SU-DHL-6 (cell line): ENCODE measurements at regions not wholly inside any gene's neighbourhood (a gene's known extent, or its start where the extent isn't known, plus 50 kb on each side); places are given as distances from the start of the nearest gene placed in this dataset.

Experiments used
- H2AFZ ChIP-seq: fragments of 200-600 bp; sonication (generic); 2 replicates; pipeline ENCODE4 v1.6.1; 2014; ENCODE audit warnings: low read depth, mild to moderate bottlenecking, moderate library complexity, mixed read lengths, antibody characterized with exemption, low read length; ENCODE audit not compliant: severe bottlenecking
- H3F3A ChIP-seq: fragments of 200-600 bp; shearing (Covaris generic); 2 replicates; pipeline ENCODE4 v1.6.0; 2016; ENCODE audit warnings: antibody characterized with exemption, mild to moderate bottlenecking; ENCODE audit not compliant: insufficient read depth
- H3K27ac ChIP-seq: fragments of 200-600 bp; sonication (generic); 2 replicates; pipeline ENCODE4 v1.5.1; 2016; ENCODE audit warnings: low read depth, mild to moderate bottlenecking, low read length, moderate library complexity, mixed read lengths
- H3K27me3 ChIP-seq: fragments of 200-600 bp; sonication (generic), shearing (Covaris generic); 2 replicates; pipeline ENCODE4 v1.6.0; 2014; ENCODE audit warnings: mild to moderate bottlenecking, low read length
- H3K36me3 ChIP-seq: fragments of 200-600 bp; sonication (generic); 2 replicates; pipeline ENCODE4 v1.6.1; 2014; ENCODE audit warnings: mild to moderate bottlenecking, low read length, mixed read lengths
- H3K4me2 ChIP-seq: fragments of 300-600, 200-600 bp; shearing (Covaris generic), sonication (generic); 2 replicates; pipeline ENCODE4 v1.6.0; 2014; ENCODE audit warnings: low read length, low read depth, mild to moderate bottlenecking; ENCODE audit not compliant: poor library complexity, severe bottlenecking
- H3K4me3 ChIP-seq: fragments of 200-600 bp; sonication (generic); 2 replicates; pipeline ENCODE4 v1.5.1; 2014; ENCODE audit warnings: antibody characterized with exemption, low read length, mild to moderate bottlenecking, mixed read lengths; ENCODE audit not compliant: insufficient read depth, poor library complexity, severe bottlenecking
- H3K79me2 ChIP-seq: fragments of 200-600 bp; sonication (generic); 2 replicates; pipeline ENCODE4 v1.6.1; 2014; ENCODE audit warnings: mild to moderate bottlenecking, low read length, moderate library complexity; ENCODE audit not compliant: insufficient read depth
- H3K9ac ChIP-seq: fragments of 200-600 bp; sonication (generic); 2 replicates; pipeline ENCODE4 v1.7.0; 2014; ENCODE audit warnings: mild to moderate bottlenecking, low read length
- H3K9me2 ChIP-seq: fragments of 200-600 bp; sonication (generic); replicated peaks from 2 replicates; pipeline ENCODE4 v1.6.1; 2014; ENCODE audit warnings: low read length; ENCODE audit not compliant: insufficient read depth
- H3K9me3 ChIP-seq: fragments of 200-600 bp; sonication (generic); 2 replicates; pipeline ENCODE4 v1.6.1; 2014; ENCODE audit warnings: low read length, mixed read lengths; ENCODE audit not compliant: insufficient read depth
- H4K20me1 ChIP-seq: fragments of 200-600 bp; sonication (generic); 2 replicates; pipeline ENCODE4 v1.6.1; 2014; ENCODE audit warnings: low read depth, mild to moderate bottlenecking, antibody characterized with exemption, low read length, moderate library complexity, mixed read lengths
- CTCF ChIP-seq: fragments of 200-600 bp; sonication (generic); IDR thresholded peaks from one replicate; pipeline ENCODE4 v1.5.1; 2017; ENCODE audit warnings: antibody characterized with exemption, mild to moderate bottlenecking, low read length, moderate library complexity; ENCODE audit not compliant: insufficient read depth, poor library complexity, severe bottlenecking
- EZH2phosphoT487 ChIP-seq: fragments of 200-600 bp; sonication (generic), shearing (Covaris generic); conservative IDR thresholded peaks from 2 replicates; pipeline ENCODE4 v1.6.1; 2018; ENCODE audit warnings: mild to moderate bottlenecking, antibody characterized with exemption, low read length, moderate library complexity, mixed read lengths

GRCh38 chr12:46462641-46463355, 90.2 kb upstream of the SLC38A2 start:
- no peaks in the 10 kb centered on the region for H4K20me1 ChIP-seq

DNA sequence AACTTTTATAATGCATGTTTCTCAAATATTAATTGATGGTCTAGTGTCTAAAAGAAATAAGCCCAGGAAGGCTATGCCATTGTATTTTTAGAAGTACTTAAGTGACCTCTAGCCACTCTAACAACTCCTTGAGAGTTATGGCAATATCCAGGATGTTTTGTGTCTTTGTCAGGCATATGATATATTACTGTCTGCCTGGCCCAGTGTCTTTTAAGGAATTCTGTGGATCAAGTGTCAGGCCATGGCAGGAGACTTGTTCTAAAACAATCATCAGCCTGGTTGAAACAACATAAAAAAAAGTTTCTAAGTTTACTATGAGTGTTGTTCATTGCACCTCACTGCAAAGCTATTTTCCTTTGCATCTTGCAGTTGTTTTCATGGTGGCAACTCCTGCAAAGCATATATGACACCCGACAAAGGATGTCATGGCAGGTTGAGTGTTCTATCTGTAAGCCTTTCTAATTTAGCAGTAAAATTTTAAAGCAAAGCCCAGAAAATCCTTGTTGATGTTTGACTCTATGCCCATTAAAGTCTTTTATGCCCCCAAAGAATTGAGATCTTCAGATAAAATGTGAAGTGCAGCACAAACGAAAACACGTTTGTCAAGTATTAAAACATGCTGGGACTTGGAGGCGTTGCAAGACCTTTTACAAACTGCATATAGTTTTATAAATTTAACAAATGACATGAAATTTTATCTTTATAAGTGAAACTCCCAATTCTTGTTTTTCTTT, 89.5 kb upstream of the SLC38A2 start:
- H3K9ac ChIP-seq = no peak overlapping the region
- TF ChIP-seq EZH2phosphoT487 (no peak), CTCF (no peak)
- no peaks in the 10 kb centered on the region for H3K79me2 ChIP-seq
- no peaks in the 10 kb centered on the region for H3K27me3 ChIP-seq
- no peaks in the 10 kb centered on the region for H3K9me3 ChIP-seq
- no peaks in the 10 kb centered on the region for H3F3A ChIP-seq
- H4K20me1 ChIP-seq = no peaks in the 10 kb centered on the region
- H3K4me3 ChIP-seq = no peak overlapping the region
- H2AFZ ChIP-seq = no peak overlapping the region
- no peaks in the 10 kb centered on the region for H3K9me2 ChIP-seq
- no peak overlapping the region for H3K4me2 ChIP-seq
- H3K36me3 ChIP-seq = no peaks in the 10 kb centered on the region
- no peak overlapping the region for H3K27ac ChIP-seq

More at GRCh38 chr12:46462641-46463355, 90.2 kb upstream of the SLC38A2 start:
- H2AFZ ChIP-seq = no peak overlapping the region
- no peaks in the 10 kb centered on the region for H3F3A ChIP-seq
- H3K79me2 ChIP-seq = no peaks in the 10 kb centered on the region
- H3K27ac ChIP-seq = no peak overlapping the region
- no peaks in the 10 kb centered on the region for H3K36me3 ChIP-seq
- H3K4me3 ChIP-seq = no peak overlapping the region
- no peaks in the 10 kb centered on the region for H3K9me3 ChIP-seq
- H3K4me2 ChIP-seq = no peak overlapping the region
- H3K9me2 ChIP-seq = no peaks in the 10 kb centered on the region
- H3K27me3 ChIP-seq = no peaks in the 10 kb centered on the region
- H3K9ac ChIP-seq = no peak overlapping the region
- TF ChIP-seq EZH2phosphoT487 = no peak
- TF ChIP-seq CTCF = no peak

DNA sequence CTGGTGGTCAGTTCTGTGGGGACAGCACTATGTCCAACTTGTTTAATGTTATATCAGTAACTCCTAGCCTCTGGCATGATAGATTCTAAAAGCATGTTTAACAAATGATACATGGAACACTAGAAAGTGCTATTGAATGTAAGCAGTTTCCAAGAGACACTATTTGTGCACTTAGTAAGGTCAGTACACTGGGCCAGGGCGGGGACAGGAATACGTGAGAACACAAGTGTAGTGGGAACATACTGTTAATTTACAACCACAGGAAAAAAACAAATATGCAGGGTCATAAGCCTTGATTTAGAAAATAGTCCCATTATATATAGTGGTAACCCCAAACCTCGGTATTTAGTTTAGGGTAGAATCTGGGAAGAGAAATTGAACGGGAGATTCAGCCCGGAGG, 88.9 kb upstream of the SLC38A2 start:
- Histone ChIP-seq H3K27ac (no peak overlapping the region), H3K9me3 (no peaks in the 10 kb centered on the region), H3K79me2 (no peaks in the 10 kb centered on the region), H3K4me2 (no peak overlapping the region), H3K4me3 (no peak overlapping the region), H3K27me3 (no peaks in the 10 kb centered on the region), H3K36me3 (no peaks in the 10 kb centered on the region), H4K20me1 (no peaks in the 10 kb centered on the region), H3F3A (no peaks in the 10 kb centered on the region), H2AFZ (no peak overlapping the region), H3K9ac (no peak overlapping the region), H3K9me2 (no peaks in the 10 kb centered on the region)
- no peak for TF ChIP-seq CTCF
- no peak for TF ChIP-seq EZH2phosphoT487
